H9 (cell line): ENCODE measurements at regions not wholly inside any gene's neighbourhood (a gene's known extent, or its start where the extent isn't known, plus 50 kb on each side); places are given as distances from the start of the nearest gene placed in this dataset.

Experiments
- DNase-seq: peaks from one replicate; pipeline ENCODE4 v3.0.0-alpha.2; 2017
- H2AFZ ChIP-seq: one replicate; pipeline ENCODE4 v1.6.1; 2013; ENCODE audit warnings: mild to moderate bottlenecking, low read length, control low read depth, moderate library complexity
- H2AK5ac ChIP-seq: 2 replicates; pipeline ENCODE4 v1.6.1; 2013; ENCODE audit warnings: low read length, control low read depth, mixed read lengths; ENCODE audit not compliant: insufficient read length
- H2BK120ac ChIP-seq: one replicate; pipeline ENCODE4 v1.6.1; 2013; ENCODE audit warnings: low read depth, mild to moderate bottlenecking, low read length, control low read depth, inconsistent platforms; ENCODE audit not compliant: poor library complexity, severe bottlenecking
- H2BK12ac ChIP-seq: 2 replicates; pipeline ENCODE4 v1.6.1; 2013; ENCODE audit warnings: low read length, control low read depth, mixed read lengths, low read depth; ENCODE audit not compliant: insufficient read length
- H2BK15ac ChIP-seq: 2 replicates; pipeline ENCODE4 v1.6.1; 2013; ENCODE audit warnings: low read depth, low read length, control low read depth
- H2BK20ac ChIP-seq: one replicate; pipeline ENCODE4 v1.6.1; 2013; ENCODE audit warnings: low read depth, mild to moderate bottlenecking, low read length, control low read depth, inconsistent platforms; ENCODE audit not compliant: poor library complexity, severe bottlenecking
- H2BK5ac ChIP-seq: 2 replicates; pipeline ENCODE4 v1.6.1; 2013; ENCODE audit warnings: low read length, control low read depth, mixed read lengths; ENCODE audit not compliant: insufficient read length
- H3K14ac ChIP-seq: 2 replicates; pipeline ENCODE4 v1.6.1; 2013; ENCODE audit warnings: low read length, control low read depth; ENCODE audit not compliant: insufficient read depth
- H3K18ac ChIP-seq: 2 replicates; pipeline ENCODE4 v1.6.1; 2013; ENCODE audit warnings: low read depth, mild to moderate bottlenecking, mixed read lengths, low read length, control low read depth; ENCODE audit not compliant: insufficient read length
- H3K23ac ChIP-seq: 2 replicates; pipeline ENCODE4 v1.6.1; 2013; ENCODE audit warnings: low read length, control low read depth, mixed read lengths, low read depth; ENCODE audit not compliant: insufficient read length
- H3K23me2 ChIP-seq: 2 replicates; pipeline ENCODE4 v1.6.1; 2013; ENCODE audit warnings: low read depth, mild to moderate bottlenecking, mixed read lengths, low read length, control low read depth; ENCODE audit not compliant: insufficient read length, poor library complexity, severe bottlenecking
- H3K27ac ChIP-seq: 2 replicates; pipeline ENCODE4 v1.5.1; 2013; ENCODE audit warnings: low read length, control low read depth, mixed read lengths, low read depth; ENCODE audit not compliant: insufficient read length
- H3K27me3 ChIP-seq: 2 replicates; pipeline ENCODE4 v1.6.1; 2013; ENCODE audit warnings: low read length, control low read depth, inconsistent platforms; ENCODE audit not compliant: insufficient read depth
- H3K4ac ChIP-seq: 2 replicates; pipeline ENCODE4 v1.6.1; 2013; ENCODE audit warnings: low read depth, mild to moderate bottlenecking, control low read depth, inconsistent platforms, low read length, moderate library complexity
- H3K4me1 ChIP-seq: 2 replicates; pipeline ENCODE4 v1.6.1; 2013; ENCODE audit warnings: low read length, control low read depth, inconsistent platforms; ENCODE audit not compliant: insufficient read depth
- H3K4me2 ChIP-seq: 2 replicates; pipeline ENCODE4 v1.6.1; 2013; ENCODE audit warnings: low read length, control low read depth, mixed read lengths; ENCODE audit not compliant: insufficient read length, insufficient read depth
- H3K56ac ChIP-seq: 2 replicates; pipeline ENCODE4 v1.6.1; 2013; ENCODE audit warnings: low read depth, mild to moderate bottlenecking, mixed read lengths, low read length, control low read depth; ENCODE audit not compliant: insufficient read length
- H3K79me1 ChIP-seq: 2 replicates; pipeline ENCODE4 v1.6.1; 2013; ENCODE audit warnings: low read depth, mild to moderate bottlenecking, moderate library complexity, low read length, control low read depth, inconsistent platforms; ENCODE audit not compliant: insufficient read depth, poor library complexity, severe bottlenecking
- H3K79me2 ChIP-seq: 2 replicates; pipeline ENCODE4 v1.6.1; 2013; ENCODE audit warnings: low read length, control low read depth, inconsistent platforms; ENCODE audit not compliant: insufficient read depth
- H3K9ac ChIP-seq: 2 replicates; pipeline ENCODE4 v1.6.1; 2013; ENCODE audit warnings: low read length, control low read depth, mixed read lengths; ENCODE audit not compliant: insufficient read length; ENCODE audit errors: extremely low read depth
- H3K9me3 ChIP-seq: one replicate; pipeline ENCODE4 v1.6.1; 2013; ENCODE audit warnings: low read depth, low read length, inconsistent platforms; ENCODE audit not compliant: control insufficient read depth
- H3T11ph ChIP-seq: one replicate; pipeline ENCODE4 v1.6.1; 2013; ENCODE audit warnings: mild to moderate bottlenecking, low read length, control low read depth, inconsistent platforms
- H4K20me1 ChIP-seq: one replicate; pipeline ENCODE4 v1.6.1; 2013; ENCODE audit not compliant: control insufficient read depth, insufficient read length, insufficient read depth
- H4K5ac ChIP-seq: 2 replicates; pipeline ENCODE4 v1.6.1; 2013; ENCODE audit warnings: low read depth, mild to moderate bottlenecking, mixed read lengths, low read length, control low read depth; ENCODE audit not compliant: insufficient read length
- H4K8ac ChIP-seq: replicated peaks from 2 replicates; pipeline ENCODE4 v1.6.1; 2013; ENCODE audit warnings: low read length, control low read depth, mixed read lengths, low read depth; ENCODE audit not compliant: insufficient read length
- H4K91ac ChIP-seq: 2 replicates; pipeline ENCODE4 v1.6.1; 2013; ENCODE audit warnings: low read depth, mild to moderate bottlenecking, moderate library complexity, mixed read lengths, low read length, control low read depth; ENCODE audit not compliant: insufficient read length
- H3K27ac Mint-ChIP-seq, 3 experiments: 2 replicates in 2 of 3; 3 replicates in 1 of 3; pipeline ENCODE4 v1.8.0; 2020 to 2021; ENCODE audit warnings: mixed read lengths in 3 of 3, mild to moderate bottlenecking in 1 of 3, moderate library complexity in 1 of 3
- H3K27me3 Mint-ChIP-seq: 2 replicates; pipeline ENCODE4 v1.8.0; 2021; ENCODE audit warnings: low read depth, mild to moderate bottlenecking, moderate library complexity, mixed read lengths
- H3K36me3 Mint-ChIP-seq, 3 experiments: 2 replicates in 2 of 3; 3 replicates in 1 of 3; pipeline ENCODE4 v1.8.0; 2020 to 2021; ENCODE audit warnings: low read depth in 3 of 3, mixed read lengths in 3 of 3; ENCODE audit not compliant: insufficient read depth in 1 of 3
- H3K4me1 Mint-ChIP-seq, 2 experiments: 2 replicates each; pipeline ENCODE4 v1.8.0; 2020; ENCODE audit warnings: mixed read lengths in 2 of 2
- H3K4me3 Mint-ChIP-seq, 2 experiments: 2 replicates in 1 of 2; 3 replicates in 1 of 2; pipeline ENCODE4 v1.8.0; 2020 to 2021; ENCODE audit warnings: mild to moderate bottlenecking in 2 of 2, mixed read lengths in 2 of 2, moderate library complexity in 1 of 2
- H3K9me3 Mint-ChIP-seq, 2 experiments: 2 replicates in 1 of 2; 3 replicates in 1 of 2; pipeline ENCODE4 v1.8.0; 2020; ENCODE audit warnings: mild to moderate bottlenecking in 2 of 2, mixed read lengths in 2 of 2, moderate library complexity in 1 of 2
- WGBS: extraction: QIAGEN DNeasy Blood & Tissue Kit; methylation state at CpG from one replicate; pipeline ENCODE4 v1.1.7; 2013; ENCODE audit warnings: missing lambda C conversion rate, low lambda C conversion rate, mixed read lengths; ENCODE audit not compliant: insufficient read length; ENCODE audit errors: extremely low coverage; 5-methylcytosine and 5-hydroxymethylcytosine counted together
- TF ChIP-seq, protein P1 (sequence below): fragments of 200-600 bp; sonication (generic); conservative IDR thresholded peaks from 3 replicates; pipeline ENCODE4 v1.8.0; 2021; ENCODE audit warnings: antibody characterized with exemption, mild to moderate bottlenecking

DNA sequence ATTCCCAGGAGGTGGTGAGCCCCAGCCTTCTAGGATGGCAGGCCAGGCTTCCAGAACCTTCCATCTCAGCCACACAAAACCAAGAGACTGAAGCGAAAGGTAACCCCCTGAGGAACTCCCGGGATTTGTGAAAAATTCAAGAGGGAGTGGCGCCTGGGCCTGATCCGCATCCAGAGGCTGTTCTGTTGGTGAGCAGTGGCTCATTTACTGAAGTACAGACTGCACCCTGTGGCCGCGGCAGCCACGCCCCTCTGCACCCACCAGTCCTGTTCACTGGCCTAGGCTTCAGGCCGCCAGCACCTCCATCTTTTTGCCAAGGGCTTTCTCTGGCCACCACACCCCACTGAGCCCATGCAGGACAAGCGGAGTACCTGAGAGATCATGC, 79.1 kb upstream of the PTPN1 start:
- Histone ChIP-seq H4K8ac (no peak overlapping the region), H2AFZ (no peak overlapping the region), H2BK12ac (no peak overlapping the region), H3T11ph (no peak overlapping the region), H3K79me1 (no peaks in the 10 kb centered on the region), H3K23me2 (no peaks in the 10 kb centered on the region), H3K4ac (no peak overlapping the region), H2BK15ac (no peak overlapping the region), H3K27me3 (no peaks in the 10 kb centered on the region), H3K79me2 (no peaks in the 10 kb centered on the region), H3K4me2 (no peak overlapping the region), H2BK5ac (no peak overlapping the region), H4K91ac (no peak overlapping the region), H2AK5ac (no peak overlapping the region), H2BK120ac (no peak overlapping the region), H4K5ac (no peak overlapping the region), H3K14ac (no peak overlapping the region), H3K56ac (no peak overlapping the region), H4K20me1 (no peaks in the 10 kb centered on the region), H3K23ac (no peak overlapping the region), H3K4me1 (no peaks in the 10 kb centered on the region), H3K18ac (no peak overlapping the region), H3K9me3 (no peaks in the 10 kb centered on the region), H3K9ac (no peak overlapping the region), H3K27ac (no peak overlapping the region), H2BK20ac (no peak overlapping the region)
- no peak for DNase-seq
- Mint-ChIP-seq H3K36me3 (no peaks in the 10 kb centered on the region), H3K4me3 (no peak overlapping the region), H3K27me3 (no peaks in the 10 kb centered on the region; the same call in none of the 2 replicates), H3K4me1 (peaks cover 33 to 44% of the 10 kb centered on the region in 2 experiments), H3K27ac (no peak overlapping the region), H3K9me3 (no peaks in the 10 kb centered on the region; a peak in 1 of 5 replicates)
- TF ChIP-seq, protein P1, sequence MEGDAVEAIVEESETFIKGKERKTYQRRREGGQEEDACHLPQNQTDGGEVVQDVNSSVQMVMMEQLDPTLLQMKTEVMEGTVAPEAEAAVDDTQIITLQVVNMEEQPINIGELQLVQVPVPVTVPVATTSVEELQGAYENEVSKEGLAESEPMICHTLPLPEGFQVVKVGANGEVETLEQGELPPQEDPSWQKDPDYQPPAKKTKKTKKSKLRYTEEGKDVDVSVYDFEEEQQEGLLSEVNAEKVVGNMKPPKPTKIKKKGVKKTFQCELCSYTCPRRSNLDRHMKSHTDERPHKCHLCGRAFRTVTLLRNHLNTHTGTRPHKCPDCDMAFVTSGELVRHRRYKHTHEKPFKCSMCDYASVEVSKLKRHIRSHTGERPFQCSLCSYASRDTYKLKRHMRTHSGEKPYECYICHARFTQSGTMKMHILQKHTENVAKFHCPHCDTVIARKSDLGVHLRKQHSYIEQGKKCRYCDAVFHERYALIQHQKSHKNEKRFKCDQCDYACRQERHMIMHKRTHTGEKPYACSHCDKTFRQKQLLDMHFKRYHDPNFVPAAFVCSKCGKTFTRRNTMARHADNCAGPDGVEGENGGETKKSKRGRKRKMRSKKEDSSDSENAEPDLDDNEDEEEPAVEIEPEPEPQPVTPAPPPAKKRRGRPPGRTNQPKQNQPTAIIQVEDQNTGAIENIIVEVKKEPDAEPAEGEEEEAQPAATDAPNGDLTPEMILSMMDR = no peak
- no CpG with 5 or more reads among the region's 9 CpGs for WGBS
